ENCODE measurements at regions not wholly inside any gene's neighbourhood (a gene's known extent, or its start where the extent isn't known, plus 50 kb on each side); places are given as distances from the start of the nearest gene placed in this dataset.
A peak's percentile ranks its signal among the peaks of the same experiment; 100 is the strongest.
"Not testable (repeated sequence)": the region's sequence is repeated elsewhere in the genome, so short reads cannot be mapped to it uniquely, and the experiment has no call there.

GRCh38 chrY:17827155-17827554, 52.9 kb downstream of the CDY2B start:
- DNase-seq; ATAC-seq; intact Hi-C loops (cut with micrococcal nuclease): not testable (repeated sequence)

- intact Hi-C loops (cut with micrococcal nuclease); DNase-seq; ATAC-seq: not testable (repeated sequence)
Observed at GRCh38 chrY:17819700-17820099, 60.3 kb downstream of the CDY2B start.

GRCh38 chrY:17819025-17819646, 60.9 kb downstream of the CDY2B start:
- DNase-seq; ATAC-seq; intact Hi-C loops (cut with micrococcal nuclease): not testable (repeated sequence)

- ATAC-seq; intact Hi-C loops (cut with micrococcal nuclease): not testable (repeated sequence)
Observed at GRCh38 chrY:17817076-17818068, 62.6 kb downstream of the CDY2B start.

DNA sequence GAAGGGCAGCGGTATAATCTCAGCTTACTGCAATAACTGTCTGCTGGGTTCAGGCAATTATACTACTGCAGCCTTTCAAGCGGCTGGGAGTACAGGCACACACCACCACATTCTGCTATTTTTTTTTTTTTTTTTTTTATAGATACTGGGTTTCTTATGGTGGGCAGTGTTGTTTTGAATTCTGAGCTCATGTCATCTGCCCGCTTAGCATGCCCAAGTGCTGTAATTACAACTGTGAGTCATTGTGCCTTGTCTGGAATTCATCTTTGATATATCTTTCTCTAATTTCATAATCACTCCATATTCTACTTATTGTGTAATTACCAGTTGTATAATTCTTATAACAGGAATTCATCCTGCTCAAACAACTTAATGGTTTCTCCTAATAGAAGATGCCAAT, 67.4 kb downstream of the CDY2B start:
- DNase-seq; ATAC-seq; intact Hi-C loops (cut with micrococcal nuclease): not testable (repeated sequence)

More at GRCh38 chrY:17817076-17818068, 62.6 kb downstream of the CDY2B start:
- not testable (repeated sequence) for DNase-seq

- intact Hi-C loops (cut with micrococcal nuclease); DNase-seq; ATAC-seq: not testable (repeated sequence)
Observed at GRCh38 chrY:17799915-17800314, 80.1 kb downstream of the CDY2B start.

DNA sequence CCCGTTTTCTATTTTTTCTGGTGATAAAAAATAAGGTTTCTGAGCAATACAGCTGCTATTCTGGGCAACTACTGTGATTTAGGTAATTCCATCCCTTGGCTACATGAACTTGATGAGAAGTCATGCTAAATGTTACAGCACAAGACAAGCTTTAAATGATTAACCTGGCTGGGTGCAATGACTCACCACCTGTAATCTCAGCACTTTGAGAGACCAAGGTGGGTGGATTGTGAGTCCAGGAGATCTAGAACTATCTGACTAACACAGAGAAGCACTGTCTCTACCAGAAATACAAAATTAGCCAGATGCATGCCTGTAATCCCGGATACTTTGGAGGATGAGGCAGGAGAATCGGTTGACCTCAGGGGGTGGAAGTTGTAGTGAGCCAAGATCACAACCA, 92.8 kb downstream of the CDY2B start:
- DNase-seq; ATAC-seq; intact Hi-C loops (cut with micrococcal nuclease): not testable (repeated sequence)

DNA sequence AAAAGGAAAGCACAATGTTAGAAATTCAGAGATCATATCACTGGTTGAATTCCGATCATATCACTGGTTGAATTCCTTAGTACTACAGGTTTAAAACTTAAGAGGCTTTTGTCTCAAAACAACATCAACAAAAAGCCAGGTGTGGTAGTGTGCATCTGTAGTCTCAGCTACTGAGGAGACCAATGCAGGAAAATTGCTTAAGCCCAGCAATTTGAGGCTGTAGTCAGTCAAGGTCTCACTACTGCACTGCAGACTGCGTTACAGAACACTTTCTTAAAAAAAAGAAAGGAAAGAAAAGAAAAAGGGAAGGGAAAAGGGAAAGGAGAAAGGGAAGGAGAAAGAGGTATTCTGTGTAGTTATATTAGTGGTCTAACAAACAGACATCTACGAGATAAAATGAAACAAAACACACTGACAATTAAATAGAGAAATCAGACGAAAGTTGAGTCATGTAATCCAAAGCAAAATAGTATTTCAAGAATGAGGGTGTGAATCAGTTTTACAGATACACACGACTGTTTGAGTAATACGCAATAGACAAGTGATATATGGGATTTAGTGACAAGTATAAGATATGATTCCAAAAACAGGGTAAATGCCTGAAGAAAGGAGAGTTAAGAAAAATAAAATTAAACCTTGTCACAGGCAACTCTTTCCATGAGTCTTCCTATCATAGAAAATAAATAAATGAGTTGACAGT, 113.9 kb downstream of the CDY2B start:
- intact Hi-C loops (cut with micrococcal nuclease); DNase-seq: not testable (repeated sequence)

DNA sequence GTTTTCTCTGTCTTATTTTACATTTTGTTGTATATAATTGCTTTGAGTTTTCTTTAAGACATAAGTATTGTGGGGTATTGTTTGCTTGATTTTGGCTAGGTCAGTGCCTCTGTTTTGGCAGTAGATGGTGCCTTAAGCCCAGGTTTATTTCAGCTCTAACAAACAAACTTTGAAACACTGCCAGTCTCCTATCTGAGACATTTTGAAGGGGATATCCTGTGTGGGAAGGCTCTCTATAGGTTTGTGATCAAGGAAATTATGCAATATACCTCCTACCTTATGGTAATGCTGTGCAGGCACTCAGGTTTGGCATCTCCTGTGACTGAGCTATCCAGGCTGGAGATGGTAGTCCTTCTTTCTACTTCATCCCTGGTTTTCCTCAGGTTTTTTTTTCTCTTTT, 120.8 kb downstream of the CDY2B start:
- DNase-seq; ATAC-seq; intact Hi-C loops (cut with micrococcal nuclease): not testable (repeated sequence)

More for the DNA sequence above, 113.9 kb downstream of the CDY2B start:
- ATAC-seq = not testable (repeated sequence)

DNA sequence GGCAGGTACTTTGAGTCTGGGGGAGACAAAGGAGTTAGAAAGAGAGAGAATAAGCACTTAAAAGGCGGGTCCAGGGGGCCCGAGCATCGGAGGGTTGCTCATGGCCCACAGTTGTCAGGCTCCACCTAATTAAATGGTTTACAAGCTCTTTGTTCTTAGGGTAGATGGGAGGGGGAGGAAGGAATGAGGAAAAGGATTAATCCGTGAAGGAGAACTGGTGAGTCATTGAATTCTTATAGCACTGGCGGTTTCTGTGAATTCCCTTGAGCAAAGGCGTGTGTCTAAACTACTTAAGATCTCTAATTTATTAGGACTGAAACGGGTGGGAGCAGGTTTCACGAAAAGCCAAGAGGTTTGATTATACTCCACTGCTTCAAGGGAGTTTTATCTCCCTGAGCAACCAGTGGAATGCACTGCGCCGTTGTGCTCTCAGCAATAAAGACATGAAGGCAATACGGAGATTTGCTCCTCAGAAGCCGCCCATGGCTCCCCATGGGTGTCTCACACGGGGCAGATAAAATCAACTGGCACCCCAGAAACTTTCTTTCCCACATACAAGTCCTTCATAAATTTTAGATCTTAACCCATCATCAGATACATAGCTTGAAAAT, 127.0 kb downstream of the CDY2B start:
- intact Hi-C loops (cut with micrococcal nuclease); DNase-seq; ATAC-seq: not testable (repeated sequence)

DNA sequence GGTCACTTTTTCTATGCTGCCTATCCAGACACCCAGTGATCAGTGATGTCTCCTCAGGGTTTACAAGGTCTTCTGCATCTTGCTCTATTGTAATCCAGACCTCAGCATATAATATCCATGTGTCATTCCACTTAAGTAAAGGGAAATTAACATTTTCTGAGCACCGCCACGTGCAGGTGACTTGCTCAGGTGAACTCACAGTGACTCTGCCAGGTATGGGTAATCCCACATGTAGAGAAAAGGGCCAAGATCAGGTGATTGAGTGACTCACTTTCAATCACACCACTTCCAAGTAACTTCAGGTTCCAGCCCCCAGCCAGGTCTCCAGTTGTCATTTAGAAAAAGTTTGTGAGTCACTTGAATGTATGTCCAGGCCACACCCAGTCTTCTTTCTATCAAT, 140.2 kb downstream of the CDY2B start:
- DNase-seq; intact Hi-C loops (cut with micrococcal nuclease); ATAC-seq: not testable (repeated sequence)

DNA sequence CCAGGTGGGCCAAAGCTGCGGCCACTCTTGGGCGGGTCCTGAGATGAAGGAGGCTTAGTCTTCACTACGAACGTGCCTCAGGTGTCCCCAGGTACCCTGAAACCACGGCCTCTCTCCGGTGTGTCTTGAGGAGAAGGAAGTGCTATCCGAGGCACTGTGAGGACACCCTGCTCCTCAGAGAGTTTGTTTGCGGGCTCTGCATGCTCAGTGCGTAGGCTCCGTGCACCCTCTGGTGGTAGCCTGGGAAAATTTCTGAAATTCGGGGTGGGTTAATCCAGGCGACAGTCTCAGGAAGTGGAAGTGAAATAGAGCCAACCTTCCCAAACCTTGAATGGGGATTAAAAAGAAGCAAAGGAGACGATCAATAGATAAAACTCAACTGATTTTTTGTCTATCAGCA, 150.5 kb downstream of the CDY2B start:
- intact Hi-C loops (cut with micrococcal nuclease); DNase-seq: not testable (repeated sequence)
- peak; percentile 64 for ATAC-seq

- DNase-seq; intact Hi-C loops (cut with micrococcal nuclease): not testable (repeated sequence)
- ATAC-seq = peak; percentile 98
Observed at GRCh38 chrY:17716329-17717043, 163.5 kb downstream of the CDY2B start.

DNA sequence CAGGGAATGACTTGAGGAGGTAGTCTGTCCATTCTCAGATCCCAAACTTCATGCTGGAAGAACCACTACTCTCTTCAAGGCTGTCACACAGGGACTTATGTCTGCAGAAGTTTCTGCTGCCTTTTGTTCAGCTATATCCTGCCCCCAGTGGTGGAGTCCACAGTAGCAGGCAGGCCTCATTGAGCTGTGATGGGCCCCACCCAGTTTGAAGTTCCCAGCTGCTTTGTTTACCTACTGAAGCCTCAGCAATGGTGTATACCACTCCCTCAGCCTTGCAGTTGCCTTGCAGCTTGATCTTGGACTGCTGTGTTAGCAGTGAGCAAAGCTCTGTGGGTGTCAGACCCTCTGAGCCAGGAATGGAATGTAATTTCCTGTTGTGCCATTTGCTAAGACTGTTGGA, 212.0 kb downstream of the CDY2B start:
- intact Hi-C loops (cut with micrococcal nuclease); ATAC-seq: not testable (repeated sequence)

DNA sequence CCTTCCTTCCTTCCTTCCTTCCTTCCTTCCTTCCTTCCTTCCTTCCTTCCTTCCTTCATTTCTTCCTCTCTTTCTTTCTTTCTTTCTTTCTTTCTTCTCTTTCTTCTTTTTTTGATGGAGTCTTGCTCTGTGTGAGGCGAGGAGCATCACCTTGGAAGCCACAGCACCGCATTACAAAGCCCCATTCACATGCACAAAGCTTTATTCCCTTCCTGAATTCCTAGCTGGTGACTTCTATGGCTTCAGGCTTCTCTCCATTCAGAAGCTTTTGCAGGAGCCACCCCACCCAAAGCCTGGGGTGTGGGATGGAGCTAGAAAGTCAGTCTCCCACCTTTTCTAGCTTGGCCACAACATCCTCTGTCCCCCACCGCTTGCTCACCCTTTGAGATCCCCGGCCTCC, 237.0 kb downstream of the CDY2B start:
- ATAC-seq; DNase-seq; intact Hi-C loops (cut with micrococcal nuclease): not testable (repeated sequence)

More for the DNA sequence above, 212.0 kb downstream of the CDY2B start:
- not testable (repeated sequence) for DNase-seq

DNA sequence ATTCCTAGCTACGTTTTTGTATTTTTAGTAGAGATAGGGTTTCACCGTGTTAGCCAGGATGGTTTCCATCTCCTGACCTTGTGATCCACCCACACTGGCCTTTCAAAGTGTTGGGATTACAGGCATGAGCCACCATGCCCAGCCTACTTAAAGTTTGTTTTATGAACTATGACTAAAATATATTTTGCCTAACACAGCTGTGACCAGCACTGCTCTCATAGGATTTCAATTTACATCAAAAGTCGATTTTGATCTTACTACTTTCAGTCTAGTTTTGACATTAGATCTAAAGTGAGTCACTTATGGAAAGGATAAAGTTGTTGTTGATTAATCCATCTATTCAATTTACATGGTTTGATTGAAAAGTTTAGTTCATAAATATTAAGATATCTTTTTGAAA, 245.5 kb downstream of the CDY2B start:
- DNase-seq; ATAC-seq; intact Hi-C loops (cut with micrococcal nuclease): not testable (repeated sequence)

- ATAC-seq; intact Hi-C loops (cut with micrococcal nuclease); DNase-seq: not testable (repeated sequence)
Observed at GRCh38 chrY:17611256-17611655, 268.8 kb downstream of the CDY2B start.

DNA sequence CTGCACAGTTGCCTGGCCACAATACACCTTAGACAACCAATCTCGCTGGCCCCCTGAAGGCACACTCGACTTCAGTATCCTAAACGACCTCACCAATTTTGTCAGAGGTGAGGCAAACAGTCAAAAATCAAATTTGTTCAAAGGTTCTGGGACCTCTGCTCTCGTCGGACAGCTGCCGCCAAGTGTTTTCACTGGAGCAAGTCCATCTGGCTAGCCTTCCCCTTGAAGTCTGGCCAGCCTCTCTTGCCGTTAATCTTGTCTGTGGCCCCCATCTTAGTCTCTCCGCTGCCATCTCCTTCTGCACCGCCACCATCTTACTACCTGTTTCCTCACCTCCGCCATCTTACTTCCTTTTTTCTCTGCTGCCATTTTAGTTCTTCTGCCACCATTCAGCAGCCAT, 269.4 kb downstream of the CDY2B start:
- intact Hi-C loops (cut with micrococcal nuclease); ATAC-seq: not testable (repeated sequence)

More for the DNA sequence above, 269.4 kb downstream of the CDY2B start:
- not testable (repeated sequence) for DNase-seq

Measured in left ventricle myocardium superior (tissue), 1 donor.